Activated T-helper 2 cell treated with anti-CD3 and anti-CD28 coated beads, Interferon-gamma antibody, Interleukin-2, Interleukin-4, amounts not matched to agents 10 μg/mL and 5 μg/mL and 100 μg/mL, durations not matched to agents 14 hours and 24 hours and 36 hours (primary cell): ENCODE measurements at regions not wholly inside any gene's neighbourhood (a gene's known extent, or its start where the extent isn't known, plus 50 kb on each side); places are given as distances from the start of the nearest gene placed in this dataset.
"Not testable (repeated sequence)": the region's sequence is repeated elsewhere in the genome, so short reads cannot be mapped to it uniquely, and the experiment has no call there.

Experiments used
- DNase-seq: peaks from one replicate; pipeline ENCODE4 v3.0.0; 2021; ENCODE audit warnings: low spot score
- H3K27ac Mint-ChIP-seq: one replicate; pipeline ENCODE4 v1.8.0; 2021; ENCODE audit warnings: mixed read lengths
- H3K27me3 Mint-ChIP-seq: one replicate; pipeline ENCODE4 v1.8.0; 2021; ENCODE audit warnings: low read depth, mixed read lengths
- H3K36me3 Mint-ChIP-seq: one replicate; pipeline ENCODE4 v1.8.0; 2021; ENCODE audit warnings: low read depth, mixed read lengths
- H3K4me1 Mint-ChIP-seq: one replicate; pipeline ENCODE4 v1.8.0; 2021; ENCODE audit warnings: low read depth, mixed read lengths
- H3K4me3 Mint-ChIP-seq: one replicate; pipeline ENCODE4 v1.8.0; 2021; ENCODE audit warnings: low read depth, mild to moderate bottlenecking, moderate library complexity, mixed read lengths
- H3K9me3 Mint-ChIP-seq: one replicate; pipeline ENCODE4 v1.8.0; 2021; ENCODE audit warnings: mixed read lengths
- intact Hi-C: fragments of 100-400 bp; cut with micrococcal nuclease; formaldehyde crosslinking; loops from one replicate; pipeline ENCODE4 v1.15.1; 2023

- Mint-ChIP-seq H3K4me3 (no peak overlapping the region), H3K27ac (no peak overlapping the region)
- intact Hi-C loops, result no loop called here
These were observed 654.9 kb upstream of the GBE1 start for GRCh38 chr3:82416349-82416748.

GRCh38 chr3:82413171-82413570 lies 651.7 kb upstream of the GBE1 start:
- DNase-seq, result no peak
- Mint-ChIP-seq H3K9me3 (peaks cover 14% of the 10 kb centered on the region), H3K4me1 (no peaks in the 10 kb centered on the region), H3K27me3 (no peaks in the 10 kb centered on the region), H3K36me3 (no peaks in the 10 kb centered on the region), H3K4me3 (no peak overlapping the region), H3K27ac (no peak overlapping the region)
- intact Hi-C loops, result no loop called here

More at GRCh38 chr3:82416349-82416748, 654.9 kb upstream of the GBE1 start:
- Mint-ChIP-seq H3K9me3 (peaks cover 23% of the 10 kb centered on the region), H3K36me3 (no peaks in the 10 kb centered on the region), H3K4me1 (no peaks in the 10 kb centered on the region), H3K27me3 (no peaks in the 10 kb centered on the region)
- no peak for DNase-seq

GRCh38 chr3:82410366-82410765 lies 648.9 kb upstream of the GBE1 start:
- Mint-ChIP-seq H3K27me3 (no peaks in the 10 kb centered on the region), H3K27ac (no peak overlapping the region), H3K9me3 (peaks cover 26% of the 10 kb centered on the region), H3K4me1 (no peaks in the 10 kb centered on the region), H3K36me3 (no peaks in the 10 kb centered on the region), H3K4me3 (no peak overlapping the region)
- no peak for DNase-seq
- intact Hi-C loops, result no loop called here

- H3K4me1 Mint-ChIP-seq, result no peaks in the 10 kb centered on the region
- intact Hi-C loops, result no loop called here
- H3K36me3 Mint-ChIP-seq, result no peaks in the 10 kb centered on the region
- no peaks in the 10 kb centered on the region for H3K27me3 Mint-ChIP-seq
- peaks cover 22% of the 10 kb centered on the region for H3K9me3 Mint-ChIP-seq
- H3K27ac Mint-ChIP-seq, result no peak overlapping the region
- H3K4me3 Mint-ChIP-seq, result no peak overlapping the region
- no peak for DNase-seq
These were observed 648.4 kb upstream of the GBE1 start for GRCh38 chr3:82409842-82410241.

GRCh38 chr3:82392203-82392775 lies 630.8 kb upstream of the GBE1 start:
- intact Hi-C loops, result no loop called here
- H3K36me3 Mint-ChIP-seq, result no peaks in the 10 kb centered on the region

GRCh38 chr3:82390868-82391267 lies 629.4 kb upstream of the GBE1 start:
- no peak overlapping the region for H3K27ac Mint-ChIP-seq
- H3K27me3 Mint-ChIP-seq, result no peaks in the 10 kb centered on the region
- no peaks in the 10 kb centered on the region for H3K36me3 Mint-ChIP-seq
- no peak for DNase-seq
- intact Hi-C loops, result no loop called here
- no peaks in the 10 kb centered on the region for H3K4me1 Mint-ChIP-seq
- H3K9me3 Mint-ChIP-seq, result peaks cover 13% of the 10 kb centered on the region
- H3K4me3 Mint-ChIP-seq, result no peak overlapping the region

More at GRCh38 chr3:82392203-82392775, 630.8 kb upstream of the GBE1 start:
- no peak overlapping the region for H3K27ac Mint-ChIP-seq
- no peaks in the 10 kb centered on the region for H3K27me3 Mint-ChIP-seq
- H3K9me3 Mint-ChIP-seq, result peaks cover 10% of the 10 kb centered on the region
- no peaks in the 10 kb centered on the region for H3K4me1 Mint-ChIP-seq
- DNase-seq, result no peak
- no peak overlapping the region for H3K4me3 Mint-ChIP-seq

GRCh38 chr3:82386647-82387046 lies 625.2 kb upstream of the GBE1 start:
- peaks cover 13% of the 10 kb centered on the region for H3K9me3 Mint-ChIP-seq
- H3K27ac Mint-ChIP-seq, result no peak overlapping the region
- no peak for DNase-seq
- H3K27me3 Mint-ChIP-seq, result no peaks in the 10 kb centered on the region
- H3K4me3 Mint-ChIP-seq, result no peak overlapping the region
- no peaks in the 10 kb centered on the region for H3K4me1 Mint-ChIP-seq
- intact Hi-C loops, result no loop called here
- H3K36me3 Mint-ChIP-seq, result no peaks in the 10 kb centered on the region

GRCh38 chr3:82384181-82384580 lies 622.7 kb upstream of the GBE1 start:
- H3K36me3 Mint-ChIP-seq, result no peaks in the 10 kb centered on the region
- no peaks in the 10 kb centered on the region for H3K27me3 Mint-ChIP-seq
- intact Hi-C loops, result no loop called here
- no peaks in the 10 kb centered on the region for H3K4me1 Mint-ChIP-seq
- no peak for DNase-seq
- H3K27ac Mint-ChIP-seq, result no peak overlapping the region
- H3K9me3 Mint-ChIP-seq, result peaks cover 16% of the 10 kb centered on the region
- no peak overlapping the region for H3K4me3 Mint-ChIP-seq

- H3K36me3 Mint-ChIP-seq, result no peaks in the 10 kb centered on the region
- no peak overlapping the region for H3K27ac Mint-ChIP-seq
- H3K4me1 Mint-ChIP-seq, result no peaks in the 10 kb centered on the region
- peaks cover 21% of the 10 kb centered on the region for H3K9me3 Mint-ChIP-seq
- intact Hi-C loops, result no loop called here
- no peak for DNase-seq
- no peak overlapping the region for H3K4me3 Mint-ChIP-seq
- H3K27me3 Mint-ChIP-seq, result no peaks in the 10 kb centered on the region
These were observed 621.4 kb upstream of the GBE1 start for GRCh38 chr3:82382831-82383230.

- peaks cover 45% of the 10 kb centered on the region for H3K9me3 Mint-ChIP-seq
- no peak overlapping the region for H3K27ac Mint-ChIP-seq
- no peaks in the 10 kb centered on the region for H3K27me3 Mint-ChIP-seq
- intact Hi-C loops, result no loop called here
- DNase-seq, result no peak
- H3K4me1 Mint-ChIP-seq, result no peaks in the 10 kb centered on the region
- no peak overlapping the region for H3K4me3 Mint-ChIP-seq
- H3K36me3 Mint-ChIP-seq, result no peaks in the 10 kb centered on the region
These were observed 616.9 kb upstream of the GBE1 start for GRCh38 chr3:82378392-82378791.

GRCh38 chr3:82376883-82377282 lies 615.4 kb upstream of the GBE1 start:
- no peaks in the 10 kb centered on the region for H3K27me3 Mint-ChIP-seq
- peaks cover 45% of the 10 kb centered on the region for H3K9me3 Mint-ChIP-seq
- DNase-seq, result no peak
- no peak overlapping the region for H3K27ac Mint-ChIP-seq
- no peaks in the 10 kb centered on the region for H3K36me3 Mint-ChIP-seq
- H3K4me1 Mint-ChIP-seq, result no peaks in the 10 kb centered on the region
- no peak overlapping the region for H3K4me3 Mint-ChIP-seq
- intact Hi-C loops, result no loop called here

- H3K4me1 Mint-ChIP-seq, DNase-seq, H3K27ac Mint-ChIP-seq, H3K4me3 Mint-ChIP-seq, intact Hi-C loops, H3K36me3 Mint-ChIP-seq, H3K27me3 Mint-ChIP-seq: not testable (repeated sequence)
- peaks cover 38% of the 10 kb centered on the region for H3K9me3 Mint-ChIP-seq
These were observed 612.4 kb upstream of the GBE1 start for GRCh38 chr3:82373833-82374232.

- H3K4me3 Mint-ChIP-seq, result no peak overlapping the region
- H3K27me3 Mint-ChIP-seq, result no peaks in the 10 kb centered on the region
- DNase-seq, result no peak
- no peaks in the 10 kb centered on the region for H3K36me3 Mint-ChIP-seq
- peaks cover 13% of the 10 kb centered on the region for H3K9me3 Mint-ChIP-seq
- no peak overlapping the region for H3K27ac Mint-ChIP-seq
- H3K4me1 Mint-ChIP-seq, result no peaks in the 10 kb centered on the region
- intact Hi-C loops, result no loop called here
These were observed 603.4 kb upstream of the GBE1 start for GRCh38 chr3:82364827-82365226.

- intact Hi-C loops, result no loop called here
- peaks cover 15% of the 10 kb centered on the region for H3K9me3 Mint-ChIP-seq
- H3K27ac Mint-ChIP-seq, result no peak overlapping the region
- H3K4me3 Mint-ChIP-seq, result no peak overlapping the region
- no peaks in the 10 kb centered on the region for H3K36me3 Mint-ChIP-seq
- DNase-seq, result no peak
- no peaks in the 10 kb centered on the region for H3K4me1 Mint-ChIP-seq
- no peaks in the 10 kb centered on the region for H3K27me3 Mint-ChIP-seq
These were observed 601.7 kb upstream of the GBE1 start for GRCh38 chr3:82363131-82363530.
